HL-60 (cell line): ENCODE measurements at regions not wholly inside any gene's neighbourhood (a gene's known extent, or its start where the extent isn't known, plus 50 kb on each side); places are given as distances from the start of the nearest gene placed in this dataset.

ENCODE experiments used
- GABPA ChIP-seq: IDR thresholded peaks from 2 replicates; pipeline ENCODE4 v1.6.1; 2012; ENCODE audit warnings: low read depth
- POLR2AphosphoS5 ChIP-seq: IDR thresholded peaks from 2 replicates; pipeline ENCODE4 v1.6.1; 2012; ENCODE audit warnings: low read depth
- SPI1 ChIP-seq: IDR thresholded peaks from 2 replicates; pipeline ENCODE4 v1.6.1; 2012; ENCODE audit warnings: low read depth, mild to moderate bottlenecking, borderline replicate concordance
- TF ChIP-seq, protein P1 (sequence below): IDR thresholded peaks from one replicate; pipeline ENCODE4 v1.5.1; 2011; ENCODE audit warnings: low read length, control low read depth, inconsistent platforms; ENCODE audit not compliant: insufficient read depth

DNA sequence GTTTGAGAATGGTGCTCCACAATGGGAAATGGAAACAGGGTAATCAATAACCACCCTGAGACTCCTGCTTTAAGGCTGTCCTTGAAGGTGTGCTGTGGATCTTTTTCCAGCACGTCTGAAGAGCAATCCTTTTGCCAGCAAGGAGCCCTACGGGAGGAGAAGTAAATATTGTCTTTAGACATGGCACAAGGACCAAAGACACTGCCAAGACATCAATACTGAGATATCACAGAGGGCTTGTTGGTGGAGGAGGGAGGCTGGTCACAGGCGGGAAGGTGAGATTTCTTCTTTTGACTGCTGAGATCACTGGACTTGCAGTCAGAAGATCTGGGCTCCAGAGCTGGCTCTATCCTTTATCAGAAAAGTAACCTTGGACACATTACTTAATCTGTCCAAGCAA lies 135.0 kb upstream of the ZNF462 start:
- TF ChIP-seq GABPA, result no peak
- TF ChIP-seq, protein P1, sequence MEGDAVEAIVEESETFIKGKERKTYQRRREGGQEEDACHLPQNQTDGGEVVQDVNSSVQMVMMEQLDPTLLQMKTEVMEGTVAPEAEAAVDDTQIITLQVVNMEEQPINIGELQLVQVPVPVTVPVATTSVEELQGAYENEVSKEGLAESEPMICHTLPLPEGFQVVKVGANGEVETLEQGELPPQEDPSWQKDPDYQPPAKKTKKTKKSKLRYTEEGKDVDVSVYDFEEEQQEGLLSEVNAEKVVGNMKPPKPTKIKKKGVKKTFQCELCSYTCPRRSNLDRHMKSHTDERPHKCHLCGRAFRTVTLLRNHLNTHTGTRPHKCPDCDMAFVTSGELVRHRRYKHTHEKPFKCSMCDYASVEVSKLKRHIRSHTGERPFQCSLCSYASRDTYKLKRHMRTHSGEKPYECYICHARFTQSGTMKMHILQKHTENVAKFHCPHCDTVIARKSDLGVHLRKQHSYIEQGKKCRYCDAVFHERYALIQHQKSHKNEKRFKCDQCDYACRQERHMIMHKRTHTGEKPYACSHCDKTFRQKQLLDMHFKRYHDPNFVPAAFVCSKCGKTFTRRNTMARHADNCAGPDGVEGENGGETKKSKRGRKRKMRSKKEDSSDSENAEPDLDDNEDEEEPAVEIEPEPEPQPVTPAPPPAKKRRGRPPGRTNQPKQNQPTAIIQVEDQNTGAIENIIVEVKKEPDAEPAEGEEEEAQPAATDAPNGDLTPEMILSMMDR, result no peak
- no peak for TF ChIP-seq SPI1
- TF ChIP-seq POLR2AphosphoS5, result no peak
